HUES64 (cell line): ENCODE measurements at regions not wholly inside any gene's neighbourhood (a gene's known extent, or its start where the extent isn't known, plus 50 kb on each side); places are given as distances from the start of the nearest gene placed in this dataset.

Source experiments
- H3K27ac ChIP-seq: 2 replicates; pipeline ENCODE4 v1.7.0; 2013; ENCODE audit warnings: low read depth, low read length, inconsistent platforms
- H3K27me3 ChIP-seq: 2 replicates; pipeline ENCODE4 v1.6.1; 2013; ENCODE audit warnings: mild to moderate bottlenecking, low read length; ENCODE audit not compliant: insufficient read depth
- H3K36me3 ChIP-seq: 2 replicates; pipeline ENCODE4 v1.6.1; 2013; ENCODE audit warnings: mild to moderate bottlenecking, low read length; ENCODE audit not compliant: insufficient read depth
- H3K4me1 ChIP-seq: 2 replicates; pipeline ENCODE4 v1.6.1; 2013; ENCODE audit warnings: mild to moderate bottlenecking, low read length, moderate library complexity; ENCODE audit not compliant: insufficient read depth
- H3K4me3 ChIP-seq: 2 replicates; pipeline ENCODE4 v1.5.1; 2013; ENCODE audit warnings: mild to moderate bottlenecking, low read length, moderate library complexity
- H3K9ac ChIP-seq: 2 replicates; pipeline ENCODE4 v1.6.1; 2013; ENCODE audit warnings: mild to moderate bottlenecking, low read depth, low read length
- H3K9me3 ChIP-seq: 2 replicates; pipeline ENCODE4 v1.6.1; 2013; ENCODE audit warnings: low read depth, low read length; ENCODE audit not compliant: insufficient read depth
- WGBS: fragments of 150-250, 120-280 bp; methylation state at CpG from one replicate; pipeline ENCODE4 v1.1.7; 2013; ENCODE audit warnings: missing lambda C conversion rate; 5-methylcytosine and 5-hydroxymethylcytosine counted together

GRCh38 chr2:47250586-47251403, 74.5 kb upstream of the CALM2 start:
- no peak overlapping the region for H3K4me3 ChIP-seq
- H3K9ac ChIP-seq, result no peak overlapping the region
- no peak overlapping the region for H3K27ac ChIP-seq
- H3K27me3 ChIP-seq, result no peaks in the 10 kb centered on the region
- H3K4me1 ChIP-seq, result 0 out of 2 replicates have a peak, but pooled peaks cover 7% of the 10 kb centered on the region
- no peaks in the 10 kb centered on the region for H3K9me3 ChIP-seq
- 85% methylated on average over 10 of the region's 11 CpGs for WGBS
- no peaks in the 10 kb centered on the region for H3K36me3 ChIP-seq

- H3K36me3 ChIP-seq, result no peaks in the 10 kb centered on the region
- H3K27me3 ChIP-seq, result no peaks in the 10 kb centered on the region
- no peak overlapping the region for H3K27ac ChIP-seq
- H3K4me3 ChIP-seq, result no peak overlapping the region
- 95% methylated on average over 5 of the region's 6 CpGs for WGBS
- no peak overlapping the region for H3K9ac ChIP-seq
- no peaks in the 10 kb centered on the region for H3K9me3 ChIP-seq
- H3K4me1 ChIP-seq, result 0 out of 2 replicates have a peak, but pooled peaks cover 7% of the 10 kb centered on the region
These were observed 73.6 kb upstream of the CALM2 start for GRCh38 chr2:47249931-47250330.

- Histone ChIP-seq H3K27ac (no peak overlapping the region), H3K36me3 (no peaks in the 10 kb centered on the region), H3K27me3 (no peaks in the 10 kb centered on the region), H3K9ac (no peak overlapping the region), H3K4me1 (0 out of 2 replicates have a peak, but pooled peaks cover 7% of the 10 kb centered on the region), H3K4me3 (no peak overlapping the region), H3K9me3 (no peaks in the 10 kb centered on the region)
- 58% methylated on average over 12 of the region's 13 CpGs for WGBS
These were observed 73.0 kb upstream of the CALM2 start for GRCh38 chr2:47249157-47249900.

GRCh38 chr2:47243596-47244323, 67.4 kb upstream of the CALM2 start:
- Histone ChIP-seq H3K9ac (no peak overlapping the region), H3K36me3 (no peaks in the 10 kb centered on the region), H3K9me3 (no peaks in the 10 kb centered on the region), H3K4me3 (no peak overlapping the region), H3K27ac (no peak overlapping the region), H3K27me3 (no peaks in the 10 kb centered on the region), H3K4me1 (peaks cover 13% of the 10 kb centered on the region)
- WGBS, result 81% methylated on average over 14 of the region's 14 CpGs

GRCh38 chr2:47241715-47242114, 65.4 kb upstream of the CALM2 start:
- H3K4me1 ChIP-seq, result peaks cover 33% of the 10 kb centered on the region
- 86% methylated on average over 6 of the region's 6 CpGs for WGBS

GRCh38 chr2:47239119-47239969, 63.0 kb upstream of the CALM2 start:
- H3K36me3 ChIP-seq, result no peaks in the 10 kb centered on the region
- H3K27me3 ChIP-seq, result no peaks in the 10 kb centered on the region
- 33% methylated on average over 8 of the region's 8 CpGs for WGBS
- no peak overlapping the region for H3K9ac ChIP-seq
- H3K4me1 ChIP-seq, result peaks cover 35% of the 10 kb centered on the region
- H3K9me3 ChIP-seq, result no peaks in the 10 kb centered on the region
- peak overlapping the region; percentile 66; the same call in 1 of the 2 replicates for H3K27ac ChIP-seq
- H3K4me3 ChIP-seq, result no peak overlapping the region

More at GRCh38 chr2:47241715-47242114, 65.4 kb upstream of the CALM2 start:
- Histone ChIP-seq H3K36me3 (no peaks in the 10 kb centered on the region), H3K9me3 (no peaks in the 10 kb centered on the region), H3K4me3 (no peak overlapping the region), H3K27me3 (no peaks in the 10 kb centered on the region), H3K9ac (no peak overlapping the region), H3K27ac (no peak overlapping the region)

- Histone ChIP-seq H3K4me1 (peaks cover 35% of the 10 kb centered on the region), H3K36me3 (no peaks in the 10 kb centered on the region), H3K4me3 (no peak overlapping the region), H3K9ac (no peak overlapping the region), H3K27me3 (no peaks in the 10 kb centered on the region), H3K9me3 (no peaks in the 10 kb centered on the region), H3K27ac (peak overlapping the region; percentile 66; the same call in 1 of the 2 replicates)
- 85% methylated on average over 1 of the region's 1 CpG for WGBS
These were observed 62.3 kb upstream of the CALM2 start for GRCh38 chr2:47238638-47239037.

- Histone ChIP-seq H3K9me3 (no peaks in the 10 kb centered on the region), H3K4me3 (no peak overlapping the region), H3K9ac (peak overlapping the region; percentile 35; the same call in 1 of the 2 replicates), H3K27ac (peak overlapping the region; percentile 66; the same call in 1 of the 2 replicates), H3K27me3 (no peaks in the 10 kb centered on the region), H3K4me1 (peaks cover 35% of the 10 kb centered on the region), H3K36me3 (no peaks in the 10 kb centered on the region)
- WGBS, result 55% methylated on average over 11 of the region's 12 CpGs
These were observed 61.3 kb upstream of the CALM2 start for GRCh38 chr2:47237375-47238334.

GRCh38 chr2:47236503-47237215, 60.3 kb upstream of the CALM2 start:
- Histone ChIP-seq H3K27ac (no peak overlapping the region), H3K4me1 (peaks cover 35% of the 10 kb centered on the region), H3K9ac (no peak overlapping the region), H3K9me3 (no peaks in the 10 kb centered on the region), H3K36me3 (no peaks in the 10 kb centered on the region), H3K27me3 (no peaks in the 10 kb centered on the region), H3K4me3 (no peak overlapping the region)
- WGBS, result 91% methylated on average over 2 of the region's 2 CpGs
